NCI-H446 treated with DMSO at 0.1 percent for 48 hours (cell line): ENCODE measurements at regions not wholly inside any gene's neighbourhood (a gene's known extent, or its start where the extent isn't known, plus 50 kb on each side); places are given as distances from the start of the nearest gene placed in this dataset.
A peak's percentile ranks its signal among the peaks of the same experiment; 100 is the strongest.
"Not testable (repeated sequence)": the region's sequence is repeated elsewhere in the genome, so short reads cannot be mapped to it uniquely, and the experiment has no call there.

Source experiments
- DNase-seq: peaks from one replicate; lab custom pipeline; 2025; lab: John Stamatoyannopoulos, UW

DNA sequence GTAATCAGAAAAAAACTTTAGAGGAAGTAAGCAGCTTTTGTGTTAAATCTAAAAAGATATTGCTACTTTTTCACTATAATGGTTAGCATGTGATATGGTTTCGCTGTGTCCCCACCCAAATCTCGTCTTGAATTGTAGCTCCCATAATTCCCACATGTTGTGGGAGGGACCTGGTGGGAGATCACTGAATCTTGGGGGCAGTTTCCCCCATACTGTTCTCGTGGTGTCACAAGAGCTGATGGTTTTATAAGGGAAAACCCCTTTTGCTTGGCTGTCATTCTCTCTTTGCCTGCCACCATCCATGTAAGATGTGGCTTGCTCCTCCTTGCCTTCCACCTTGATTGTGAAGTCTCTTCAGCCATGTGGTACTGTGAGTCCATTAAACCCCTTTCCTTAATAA, 117.1 kb downstream of the KCNJ2 start:
- DNase-seq, result no peak

DNA sequence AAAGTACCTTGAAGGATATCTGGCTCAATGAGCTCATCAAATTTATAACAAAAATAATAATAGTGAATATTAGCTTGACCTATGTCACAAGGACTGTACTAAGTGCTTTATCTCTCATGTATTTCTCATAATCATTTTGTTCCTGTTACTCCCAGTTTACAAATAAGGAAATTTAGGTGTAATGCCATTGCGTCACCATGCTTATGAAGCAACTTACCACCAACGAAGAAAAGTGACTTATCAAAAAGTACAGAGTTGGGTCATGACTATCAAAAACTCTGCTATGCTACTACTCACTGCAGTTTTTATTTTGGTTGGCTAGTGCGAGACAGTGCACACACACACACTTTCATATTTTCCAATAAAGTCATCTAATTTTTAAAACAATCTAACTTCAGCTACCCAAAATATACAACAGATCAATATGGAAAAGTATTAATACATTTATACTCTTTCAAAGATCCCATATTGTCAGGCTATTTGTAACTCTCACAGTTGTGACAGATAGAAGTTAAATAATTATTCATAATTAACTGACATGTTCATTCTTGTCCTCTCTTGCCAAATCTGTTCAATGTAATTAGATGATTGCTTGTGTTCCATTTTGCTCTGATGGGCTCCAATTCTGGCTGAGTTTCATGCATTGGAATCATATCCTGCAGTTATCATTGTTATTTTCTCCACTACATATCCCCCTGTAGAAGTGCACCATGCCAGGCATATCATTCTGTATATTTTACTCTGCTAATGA, 119.4 kb downstream of the KCNJ2 start:
- peak; percentile 68 for DNase-seq

- DNase-seq, result no peak
Measured at GRCh38 chr17:70290770-70291169, 121.4 kb downstream of the KCNJ2 start.

GRCh38 chr17:70292366-70292765, 123.0 kb downstream of the KCNJ2 start:
- no peak for DNase-seq

GRCh38 chr17:70293564-70294310, 124.4 kb downstream of the KCNJ2 start:
- DNase-seq, result not testable (repeated sequence)

DNA sequence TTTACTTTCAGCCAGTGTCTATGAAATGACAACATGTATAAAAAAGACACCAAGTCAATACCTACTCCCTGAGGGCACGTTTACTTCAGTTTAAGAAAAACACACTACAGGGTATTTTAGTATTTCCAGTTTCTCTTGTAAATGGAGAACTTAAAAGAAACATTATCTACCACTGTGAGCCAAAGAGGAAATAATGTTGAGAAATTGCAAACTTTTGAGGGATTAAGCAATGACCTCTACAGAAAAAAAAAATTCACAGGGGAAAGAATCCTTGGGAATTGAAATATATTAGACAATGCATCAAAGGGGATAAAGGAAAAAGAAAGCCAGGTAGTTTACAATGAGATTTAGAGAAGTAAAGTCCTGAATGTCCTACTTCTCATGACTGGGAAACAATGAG, 126.0 kb downstream of the KCNJ2 start:
- no peak for DNase-seq

- no peak for DNase-seq
Measured at GRCh38 chr17:70295731-70296130, 126.4 kb downstream of the KCNJ2 start.

DNA sequence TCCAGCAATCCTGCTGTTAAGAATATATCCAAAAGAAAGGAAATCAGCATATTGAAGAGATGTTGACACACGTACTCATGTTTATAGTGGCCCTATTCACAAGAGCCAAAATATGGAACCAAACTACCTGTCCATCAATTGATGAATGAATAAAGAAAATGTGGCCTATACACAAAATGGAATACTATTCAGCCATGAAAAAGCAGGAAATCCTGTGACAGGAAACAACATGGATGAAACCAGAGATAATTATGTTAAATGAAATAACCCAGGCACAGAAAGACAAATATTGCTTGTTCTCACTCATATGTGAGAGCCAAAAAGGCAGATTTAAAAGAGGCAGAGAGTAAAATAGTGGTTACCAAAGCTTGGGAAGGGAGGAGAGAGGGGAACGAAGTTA, 127.1 kb downstream of the KCNJ2 start:
- no peak for DNase-seq

DNA sequence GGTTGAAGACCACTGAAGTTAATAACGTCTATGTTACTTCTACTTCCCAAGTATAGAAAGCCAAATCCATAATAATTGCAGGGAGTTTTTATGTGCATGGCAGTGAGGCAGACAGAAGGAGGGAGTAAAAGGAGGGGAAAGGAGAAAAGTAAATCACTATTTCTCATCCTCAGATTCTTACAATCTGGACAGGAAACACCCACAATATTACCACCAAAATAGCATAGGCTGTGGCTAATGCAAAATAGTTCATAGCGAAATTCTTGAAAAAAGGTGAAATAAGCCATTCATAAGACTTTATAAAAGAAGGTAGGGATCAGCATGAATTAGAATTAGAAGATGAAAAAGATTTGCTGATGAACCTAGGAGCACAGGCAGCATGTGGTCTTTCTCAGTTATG, 128.1 kb downstream of the KCNJ2 start:
- no peak for DNase-seq

GRCh38 chr17:70298929-70299531, 129.7 kb downstream of the KCNJ2 start:
- no peak for DNase-seq

- DNase-seq, result peak; percentile 22
Measured at GRCh38 chr17:70307430-70308225, 138.3 kb downstream of the KCNJ2 start.

- DNase-seq, result no peak
Measured at GRCh38 chr17:70308618-70309017, 139.3 kb downstream of the KCNJ2 start.

DNA sequence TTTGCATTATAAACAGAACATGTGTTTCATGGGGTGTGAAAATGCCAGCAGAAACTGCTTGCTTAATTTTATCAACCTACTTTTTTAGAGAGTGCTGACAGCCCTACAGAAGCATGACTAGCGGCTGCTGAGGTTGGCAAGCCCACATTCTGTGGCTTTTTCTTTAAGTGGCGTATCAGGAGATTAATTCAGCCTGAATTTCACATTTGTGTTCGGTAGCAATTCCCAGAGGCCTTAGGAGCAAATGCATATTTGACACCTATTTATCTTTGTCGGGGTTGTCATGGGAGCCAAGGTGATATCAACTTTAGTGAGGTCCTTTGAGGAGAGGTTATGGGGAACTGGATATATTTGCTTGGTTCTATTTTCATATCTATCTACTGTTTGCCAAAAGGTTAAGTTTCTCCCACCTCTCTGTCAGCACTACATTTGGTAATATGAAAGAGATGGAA, 140.9 kb downstream of the KCNJ2 start:
- no peak for DNase-seq

GRCh38 chr17:70313086-70313852, 143.9 kb downstream of the KCNJ2 start:
- DNase-seq, result no peak

- no peak for DNase-seq
Measured at GRCh38 chr17:70314096-70314495, 144.8 kb downstream of the KCNJ2 start.

- no peak for DNase-seq
Measured at GRCh38 chr17:70314506-70314905, 145.2 kb downstream of the KCNJ2 start.

- DNase-seq, result peak; percentile 66
Measured at GRCh38 chr17:70317421-70317820, 148.1 kb downstream of the KCNJ2 start.

GRCh38 chr17:70318051-70318450, 148.7 kb downstream of the KCNJ2 start:
- peak; percentile 58 for DNase-seq

- DNase-seq, result no peak
Measured at GRCh38 chr17:70319516-70319915, 150.2 kb downstream of the KCNJ2 start.

DNA sequence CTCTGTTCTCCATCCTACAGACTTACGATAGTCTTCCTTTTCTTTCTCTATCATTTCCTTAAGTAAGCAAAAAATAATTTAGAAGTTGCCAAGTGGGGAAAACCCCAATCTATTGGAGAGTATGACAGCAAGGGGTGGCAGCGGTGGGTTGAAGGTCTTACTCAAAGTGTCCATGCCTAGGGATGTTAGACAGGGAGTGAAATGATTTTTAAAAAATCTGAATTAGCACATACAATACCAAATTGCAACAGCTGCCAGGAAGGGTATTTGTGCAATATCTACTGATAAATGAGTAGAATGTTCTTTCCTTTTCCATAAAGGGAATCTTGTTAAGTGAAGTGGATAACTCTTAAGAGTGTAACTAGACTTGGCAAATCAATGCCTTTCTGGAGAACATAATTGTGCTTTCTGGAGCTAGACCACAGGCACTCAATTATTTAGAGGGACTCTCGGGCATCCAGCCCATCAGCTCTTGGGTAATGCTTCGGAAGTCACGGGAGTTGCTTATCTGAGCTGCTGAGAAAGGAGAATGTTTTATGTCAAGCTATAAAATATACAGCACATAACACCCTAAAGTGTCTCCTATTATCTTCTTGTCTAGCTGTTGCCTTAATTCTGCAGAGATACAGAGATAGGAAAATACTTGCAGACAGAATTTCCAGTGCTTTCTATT, 151.5 kb downstream of the KCNJ2 start:
- DNase-seq, result peak; percentile 66

DNA sequence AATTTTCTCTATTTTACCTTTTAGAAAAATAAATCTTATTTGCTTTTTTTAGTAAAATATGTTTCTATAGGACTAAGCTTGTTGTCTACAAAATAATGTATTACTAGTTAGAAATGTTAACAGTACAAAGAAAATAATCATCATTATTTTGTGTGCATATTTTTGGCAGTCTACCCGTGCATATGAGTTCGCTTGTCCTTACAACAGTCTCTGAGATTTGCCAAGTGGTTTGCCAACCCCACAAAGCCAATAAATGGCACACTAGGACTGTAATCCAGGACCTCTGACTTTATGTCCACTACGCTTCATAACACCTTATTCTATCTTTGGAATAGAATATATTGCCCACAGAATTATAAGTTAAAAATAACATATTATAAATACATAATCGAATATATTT, 152.0 kb downstream of the KCNJ2 start:
- DNase-seq, result no peak
